Liver (tissue), 8 donors: ENCODE measurements at regions not wholly inside any gene's neighbourhood (a gene's known extent, or its start where the extent isn't known, plus 50 kb on each side); places are given as distances from the start of the nearest gene placed in this dataset.

Experiments used
- DNase-seq: peaks from one replicate; pipeline ENCODE4 v3.0.0-alpha.2; 2017; ENCODE audit warnings: low spot score
- H3K27ac ChIP-seq, 2 donors: one replicate each; pipeline ENCODE4 v1.7.0; 2013; ENCODE audit warnings: inconsistent platforms in 2 of 2, low read length in 2 of 2, control low read depth in 1 of 2, low read depth in 1 of 2, mild to moderate bottlenecking in 1 of 2
- H3K27me3 ChIP-seq, 4 donors: one replicate each; pipeline versions ENCODE4 v1.6.1 to v1.7.0; 2013; ENCODE audit warnings: low read length in 3 of 4, inconsistent platforms in 1 of 4, mild to moderate bottlenecking in 1 of 4, moderate library complexity in 1 of 4; ENCODE audit not compliant: control insufficient read depth in 4 of 4, insufficient read depth in 4 of 4
- H3K36me3 ChIP-seq, 4 donors: one replicate each; pipeline versions ENCODE4 v1.6.1 to v1.7.0; 2013; ENCODE audit warnings: low read length in 3 of 4, mild to moderate bottlenecking in 3 of 4, low read depth in 1 of 4, moderate library complexity in 1 of 4; ENCODE audit not compliant: control insufficient read depth in 4 of 4, insufficient read depth in 3 of 4
- H3K4me1 ChIP-seq, 4 donors: one replicate each; pipeline versions ENCODE4 v1.6.1 to v1.7.0; 2013; ENCODE audit warnings: low read length in 3 of 4, mild to moderate bottlenecking in 3 of 4, moderate library complexity in 1 of 4; ENCODE audit not compliant: control insufficient read depth in 4 of 4, insufficient read depth in 4 of 4
- H3K4me3 ChIP-seq, 3 donors: one replicate each; pipeline versions ENCODE4 v1.6.1 to v1.7.0; 2013; ENCODE audit warnings: low read length in 3 of 3, control low read depth in 1 of 3, low read depth in 1 of 3, mild to moderate bottlenecking in 1 of 3
- H3K9ac ChIP-seq, 2 donors: one replicate each; pipeline ENCODE4 v1.7.0; 2013; ENCODE audit warnings: low read length in 2 of 2, mild to moderate bottlenecking in 2 of 2, moderate library complexity in 2 of 2, control low read depth in 1 of 2, low read depth in 1 of 2
- H3K9me3 ChIP-seq, 4 donors: one replicate each; pipeline versions ENCODE4 v1.6.1 to v1.7.0; 2013; ENCODE audit warnings: low read length in 3 of 4; ENCODE audit not compliant: control insufficient read depth in 4 of 4
- ATF3 ChIP-seq: IDR thresholded peaks from 2 replicates; pipeline ENCODE4 v1.6.1; 2016; ENCODE audit warnings: antibody characterized with exemption
- CTCF ChIP-seq: fragments of 150-350 bp; IDR thresholded peaks from 2 replicates; pipeline ENCODE4 v1.5.1; 2017; ENCODE audit warnings: improper control_type of control experiment, low read depth, low read length; ENCODE audit not compliant: missing input control
- EGR1 ChIP-seq, 2 donors: IDR thresholded peaks; 2 replicates each; pipeline ENCODE4 v1.6.1; 2016 to 2018; ENCODE audit warnings: antibody characterized with exemption in 2 of 2, low read depth in 2 of 2
- FOXA1 ChIP-seq: IDR thresholded peaks from 2 replicates; pipeline ENCODE4 v1.6.1; 2016; ENCODE audit warnings: antibody characterized with exemption
- FOXA2 ChIP-seq: IDR thresholded peaks from 2 replicates; pipeline ENCODE4 v1.6.1; 2016; ENCODE audit warnings: antibody characterized with exemption
- GABPA ChIP-seq, 2 donors: IDR thresholded peaks in 1 of 2; conservative IDR thresholded peaks in 1 of 2; 2 replicates each; pipeline ENCODE4 v1.6.1; 2016; ENCODE audit warnings: antibody characterized with exemption in 2 of 2, mild to moderate bottlenecking in 1 of 2, moderate library complexity in 1 of 2
- HNF4A ChIP-seq, 2 donors: conservative IDR thresholded peaks; 2 replicates each; pipeline ENCODE4 v1.6.1; 2016; ENCODE audit warnings: antibody characterized with exemption in 2 of 2, mild to moderate bottlenecking in 2 of 2
- HNF4G ChIP-seq: IDR thresholded peaks from 2 replicates; pipeline ENCODE4 v1.6.1; 2016; ENCODE audit warnings: antibody characterized with exemption
- JUND ChIP-seq, 2 donors: IDR thresholded peaks; 2 replicates each; pipeline ENCODE4 v1.6.1; 2016; ENCODE audit warnings: antibody characterized with exemption in 2 of 2
- MAX ChIP-seq: IDR thresholded peaks from 2 replicates; pipeline ENCODE4 v1.6.1; 2016; ENCODE audit warnings: antibody characterized with exemption
- NR2F2 ChIP-seq: IDR thresholded peaks from 2 replicates; pipeline ENCODE4 v1.6.1; 2016; ENCODE audit warnings: antibody characterized with exemption
- RAD21 ChIP-seq, 2 donors: IDR thresholded peaks; 2 replicates each; pipeline ENCODE4 v1.6.1; 2016; ENCODE audit warnings: antibody characterized with exemption in 2 of 2, mild to moderate bottlenecking in 2 of 2
- RXRA ChIP-seq, 2 donors: IDR thresholded peaks; 2 replicates each; pipeline ENCODE4 v1.6.1; 2017 to 2018; ENCODE audit warnings: antibody characterized with exemption in 2 of 2, mild to moderate bottlenecking in 1 of 2
- SP1 ChIP-seq: IDR thresholded peaks from 2 replicates; pipeline ENCODE4 v1.6.1; 2018; ENCODE audit warnings: antibody characterized with exemption, mild to moderate bottlenecking
- TAF1 ChIP-seq: conservative IDR thresholded peaks from 2 replicates; pipeline ENCODE4 v1.6.1; 2016; ENCODE audit warnings: antibody characterized with exemption, mild to moderate bottlenecking
- YY1 ChIP-seq: IDR thresholded peaks from 2 replicates; pipeline ENCODE4 v1.6.1; 2016; ENCODE audit warnings: antibody characterized with exemption, mild to moderate bottlenecking
- WGBS: extraction: QIAGEN DNeasy Blood & Tissue Kit; methylation state at CpG from one replicate; pipeline ENCODE4 v1.1.7; 2013; 5-methylcytosine and 5-hydroxymethylcytosine counted together
- TF ChIP-seq, protein P1 (sequence below): IDR thresholded peaks from 2 replicates; pipeline ENCODE4 v1.6.1; 2016; ENCODE audit warnings: antibody characterized with exemption
- TF ChIP-seq, protein P2 (sequence below): IDR thresholded peaks from 2 replicates; pipeline ENCODE4 v1.6.1; 2016; ENCODE audit warnings: antibody characterized with exemption, mild to moderate bottlenecking
- donor health status: healthy.
- donor health status: healthy.
- donor health status: healthy.
- donor health status: healthy.
- donor health status: healthy.

DNA sequence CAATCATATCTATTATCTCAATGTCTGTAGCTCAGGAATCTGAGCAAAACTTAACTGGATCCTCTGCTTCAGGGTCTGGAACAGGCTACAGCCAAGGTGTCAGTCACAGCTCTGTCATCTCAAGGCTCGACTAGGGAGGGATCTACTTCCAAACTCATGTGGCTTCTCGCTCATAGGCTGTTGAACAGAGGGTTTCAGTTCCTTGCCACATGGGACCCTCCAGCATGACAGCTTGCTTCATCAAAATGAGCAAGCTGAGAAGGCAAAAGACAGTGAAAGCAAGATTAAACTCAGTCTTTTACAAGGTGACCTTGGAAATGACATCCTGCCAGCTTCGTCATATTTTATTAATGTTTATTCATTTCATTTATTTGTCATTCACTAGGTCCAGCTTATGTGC is 111.7 kb downstream of the GADD45G start:
- Histone ChIP-seq H3K27me3 (no peaks in the 10 kb centered on the region), H3K9ac (no peak overlapping the region), H3K4me3 (no peak overlapping the region), H3K36me3 (no peaks in the 10 kb centered on the region), H3K27ac (no peak overlapping the region), H3K9me3 (peaks cover 0 to 3% (median 0%) of the 10 kb centered on the region in 4 donors), H3K4me1 (peaks cover 0 to 20% (median 13%) of the 10 kb centered on the region in 4 donors)
- 93% methylated on average over 3 of the region's 3 CpGs for WGBS
- DNase-seq, result no peak
- no peak for TF ChIP-seq FOXA2
- TF ChIP-seq, protein P1, sequence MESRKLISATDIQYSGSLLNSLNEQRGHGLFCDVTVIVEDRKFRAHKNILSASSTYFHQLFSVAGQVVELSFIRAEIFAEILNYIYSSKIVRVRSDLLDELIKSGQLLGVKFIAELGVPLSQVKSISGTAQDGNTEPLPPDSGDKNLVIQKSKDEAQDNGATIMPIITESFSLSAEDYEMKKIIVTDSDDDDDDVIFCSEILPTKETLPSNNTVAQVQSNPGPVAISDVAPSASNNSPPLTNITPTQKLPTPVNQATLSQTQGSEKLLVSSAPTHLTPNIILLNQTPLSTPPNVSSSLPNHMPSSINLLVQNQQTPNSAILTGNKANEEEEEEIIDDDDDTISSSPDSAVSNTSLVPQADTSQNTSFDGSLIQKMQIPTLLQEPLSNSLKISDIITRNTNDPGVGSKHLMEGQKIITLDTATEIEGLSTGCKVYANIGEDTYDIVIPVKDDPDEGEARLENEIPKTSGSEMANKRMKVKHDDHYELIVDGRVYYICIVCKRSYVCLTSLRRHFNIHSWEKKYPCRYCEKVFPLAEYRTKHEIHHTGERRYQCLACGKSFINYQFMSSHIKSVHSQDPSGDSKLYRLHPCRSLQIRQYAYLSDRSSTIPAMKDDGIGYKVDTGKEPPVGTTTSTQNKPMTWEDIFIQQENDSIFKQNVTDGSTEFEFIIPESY, result no peak
- TF ChIP-seq TAF1, result no peak
- no peak for TF ChIP-seq HNF4G
- no peak for TF ChIP-seq MAX
- no peak for TF ChIP-seq RAD21 (IDR thresholded peaks at IDR 0.05)
- TF ChIP-seq YY1, result no peak
- no peak for TF ChIP-seq SP1
- no peak for TF ChIP-seq RXRA (IDR thresholded peaks at IDR 0.05)
- TF ChIP-seq ATF3, result no peak
- no peak for TF ChIP-seq FOXA1
- TF ChIP-seq, protein P2, sequence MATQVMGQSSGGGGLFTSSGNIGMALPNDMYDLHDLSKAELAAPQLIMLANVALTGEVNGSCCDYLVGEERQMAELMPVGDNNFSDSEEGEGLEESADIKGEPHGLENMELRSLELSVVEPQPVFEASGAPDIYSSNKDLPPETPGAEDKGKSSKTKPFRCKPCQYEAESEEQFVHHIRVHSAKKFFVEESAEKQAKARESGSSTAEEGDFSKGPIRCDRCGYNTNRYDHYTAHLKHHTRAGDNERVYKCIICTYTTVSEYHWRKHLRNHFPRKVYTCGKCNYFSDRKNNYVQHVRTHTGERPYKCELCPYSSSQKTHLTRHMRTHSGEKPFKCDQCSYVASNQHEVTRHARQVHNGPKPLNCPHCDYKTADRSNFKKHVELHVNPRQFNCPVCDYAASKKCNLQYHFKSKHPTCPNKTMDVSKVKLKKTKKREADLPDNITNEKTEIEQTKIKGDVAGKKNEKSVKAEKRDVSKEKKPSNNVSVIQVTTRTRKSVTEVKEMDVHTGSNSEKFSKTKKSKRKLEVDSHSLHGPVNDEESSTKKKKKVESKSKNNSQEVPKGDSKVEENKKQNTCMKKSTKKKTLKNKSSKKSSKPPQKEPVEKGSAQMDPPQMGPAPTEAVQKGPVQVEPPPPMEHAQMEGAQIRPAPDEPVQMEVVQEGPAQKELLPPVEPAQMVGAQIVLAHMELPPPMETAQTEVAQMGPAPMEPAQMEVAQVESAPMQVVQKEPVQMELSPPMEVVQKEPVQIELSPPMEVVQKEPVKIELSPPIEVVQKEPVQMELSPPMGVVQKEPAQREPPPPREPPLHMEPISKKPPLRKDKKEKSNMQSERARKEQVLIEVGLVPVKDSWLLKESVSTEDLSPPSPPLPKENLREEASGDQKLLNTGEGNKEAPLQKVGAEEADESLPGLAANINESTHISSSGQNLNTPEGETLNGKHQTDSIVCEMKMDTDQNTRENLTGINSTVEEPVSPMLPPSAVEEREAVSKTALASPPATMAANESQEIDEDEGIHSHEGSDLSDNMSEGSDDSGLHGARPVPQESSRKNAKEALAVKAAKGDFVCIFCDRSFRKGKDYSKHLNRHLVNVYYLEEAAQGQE, result no peak
- TF ChIP-seq NR2F2, result no peak
- TF ChIP-seq GABPA (IDR thresholded peaks at IDR 0.05 in 1 of 2, conservative IDR thresholded peaks at IDR 0.05 in 1 of 2), result no peak
- TF ChIP-seq JUND (IDR thresholded peaks at IDR 0.05), result no peak
- no peak for TF ChIP-seq EGR1 (IDR thresholded peaks at IDR 0.05; ENCODE audit: low read depth in 2 of 2)
- no peak for TF ChIP-seq HNF4A (conservative IDR thresholded peaks at IDR 0.05)
- TF ChIP-seq CTCF, result no peak
